OCI-LY1 (cell line): ENCODE measurements at regions not wholly inside any gene's neighbourhood (a gene's known extent, or its start where the extent isn't known, plus 50 kb on each side); places are given as distances from the start of the nearest gene placed in this dataset.

Experiments used
- EZH2 ChIP-seq: fragments of 200-600 bp; sonication (generic), shearing (Covaris generic); IDR thresholded peaks from 2 replicates; pipeline ENCODE4 v1.8.0; 2017; ENCODE audit warnings: borderline replicate concordance, mixed run types, mild to moderate bottlenecking, antibody characterized with exemption, low read length, moderate library complexity, mixed read lengths
- TF ChIP-seq, protein P1 (sequence below): fragments of 200-600 bp; sonication (generic), shearing (Covaris generic); IDR thresholded peaks from 2 replicates; pipeline ENCODE4 v1.5.1; 2017; ENCODE audit warnings: mild to moderate bottlenecking, antibody characterized with exemption, low read length, moderate library complexity, mixed read lengths

DNA sequence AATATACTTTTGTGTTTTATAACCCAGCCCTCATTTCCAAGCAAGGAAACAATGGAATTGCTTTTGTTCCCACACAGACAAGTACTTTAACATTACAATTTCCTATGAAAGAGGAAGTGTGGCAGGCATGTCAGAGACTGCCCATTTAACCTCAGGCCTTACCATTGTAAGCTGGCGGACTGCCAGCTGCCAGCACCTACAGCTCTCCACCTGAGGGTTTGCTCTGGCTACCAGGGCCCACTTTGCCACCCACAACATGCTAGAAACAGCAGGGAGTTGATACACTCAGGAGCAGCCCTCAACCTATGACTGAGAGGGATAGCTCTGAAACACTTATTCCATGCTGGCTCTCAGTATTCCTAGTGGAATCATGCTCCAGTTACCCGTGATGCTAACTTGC is 152.3 kb upstream of the PRDX4 start:
- TF ChIP-seq, protein P1, sequence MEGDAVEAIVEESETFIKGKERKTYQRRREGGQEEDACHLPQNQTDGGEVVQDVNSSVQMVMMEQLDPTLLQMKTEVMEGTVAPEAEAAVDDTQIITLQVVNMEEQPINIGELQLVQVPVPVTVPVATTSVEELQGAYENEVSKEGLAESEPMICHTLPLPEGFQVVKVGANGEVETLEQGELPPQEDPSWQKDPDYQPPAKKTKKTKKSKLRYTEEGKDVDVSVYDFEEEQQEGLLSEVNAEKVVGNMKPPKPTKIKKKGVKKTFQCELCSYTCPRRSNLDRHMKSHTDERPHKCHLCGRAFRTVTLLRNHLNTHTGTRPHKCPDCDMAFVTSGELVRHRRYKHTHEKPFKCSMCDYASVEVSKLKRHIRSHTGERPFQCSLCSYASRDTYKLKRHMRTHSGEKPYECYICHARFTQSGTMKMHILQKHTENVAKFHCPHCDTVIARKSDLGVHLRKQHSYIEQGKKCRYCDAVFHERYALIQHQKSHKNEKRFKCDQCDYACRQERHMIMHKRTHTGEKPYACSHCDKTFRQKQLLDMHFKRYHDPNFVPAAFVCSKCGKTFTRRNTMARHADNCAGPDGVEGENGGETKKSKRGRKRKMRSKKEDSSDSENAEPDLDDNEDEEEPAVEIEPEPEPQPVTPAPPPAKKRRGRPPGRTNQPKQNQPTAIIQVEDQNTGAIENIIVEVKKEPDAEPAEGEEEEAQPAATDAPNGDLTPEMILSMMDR, result no peak
- TF ChIP-seq EZH2, result no peak
